ENCODE measurements at regions not wholly inside any gene's neighbourhood (a gene's known extent, or its start where the extent isn't known, plus 50 kb on each side); places are given as distances from the start of the nearest gene placed in this dataset.
"Not testable (repeated sequence)": the region's sequence is repeated elsewhere in the genome, so short reads cannot be mapped to it uniquely, and the experiment has no call there.

GRCh38 chr20:1814861-1815260 lies 80.3 kb upstream of the SIRPA start:
- intact Hi-C loops (cut with DNase I), result loop anchor here (5.0 kb wide), 1 partner anchor 77 kb away; no protein-coding TSS in a partner anchor
- not testable (repeated sequence) for DNase-seq (ENCODE audit: missing footprints); ATAC-seq

- intact Hi-C loops (cut with DNase I), result no loop called here
- DNase-seq (ENCODE audit: missing footprints) (no peak), ATAC-seq (no peak)
Observed at GRCh38 chr20:1813674-1814635, 81.3 kb upstream of the SIRPA start.

- intact Hi-C loops (cut with DNase I), result no loop called here
- DNase-seq (ENCODE audit: missing footprints) (peak; percentile 76), ATAC-seq (peak; percentile 40)
Observed at GRCh38 chr20:1813101-1813529, 82.1 kb upstream of the SIRPA start.

- ATAC-seq, result no peak
- intact Hi-C loops (cut with DNase I), result no loop called here
- no peak for DNase-seq (ENCODE audit: missing footprints)
Observed at GRCh38 chr20:1811621-1812498, 83.3 kb upstream of the SIRPA start.

- no peak for DNase-seq (ENCODE audit: missing footprints)
- ATAC-seq, result peak; percentile 42
- intact Hi-C loops (cut with DNase I), result no loop called here
Observed at GRCh38 chr20:1810926-1811620, 84.1 kb upstream of the SIRPA start.

GRCh38 chr20:1810572-1810925 lies 84.7 kb upstream of the SIRPA start:
- ATAC-seq (no peak), DNase-seq (ENCODE audit: missing footprints) (no peak)
- intact Hi-C loops (cut with DNase I), result no loop called here

- intact Hi-C loops (cut with DNase I), result loop anchor here (10.0 kb wide), 1 partner anchor 365 kb away; no protein-coding TSS in a partner anchor
- DNase-seq (ENCODE audit: missing footprints), result no peak
- ATAC-seq, result no peak
Observed at GRCh38 chr20:1809611-1810510, 85.3 kb upstream of the SIRPA start.

- no peak for ATAC-seq
Observed at GRCh38 chr20:1809131-1809572, 86.1 kb upstream of the SIRPA start.

GRCh38 chr20:1808101-1808500 lies 87.1 kb upstream of the SIRPA start:
- ATAC-seq, result no peak
- no peak for DNase-seq (ENCODE audit: missing footprints)
- intact Hi-C loops (cut with DNase I), result loop anchor here (10.0 kb wide), 1 partner anchor 367 kb away; no protein-coding TSS in a partner anchor

More at GRCh38 chr20:1809131-1809572, 86.1 kb upstream of the SIRPA start:
- intact Hi-C loops (cut with DNase I), result loop anchor here (10.0 kb wide), 1 partner anchor 366 kb away; no protein-coding TSS in a partner anchor
- DNase-seq (ENCODE audit: missing footprints), result no peak

- no peak for DNase-seq (ENCODE audit: missing footprints)
- intact Hi-C loops (cut with DNase I), result loop anchor here (10.0 kb wide), 1 partner anchor 367 kb away; no protein-coding TSS in a partner anchor
- ATAC-seq, result no peak
Observed at GRCh38 chr20:1807394-1807793, 87.8 kb upstream of the SIRPA start.

- intact Hi-C loops (cut with DNase I), result loop anchor here (10.0 kb wide), 1 partner anchor 368 kb away; no protein-coding TSS in a partner anchor
Observed at GRCh38 chr20:1806456-1806855, 88.8 kb upstream of the SIRPA start.

GRCh38 chr20:1805816-1806215 lies 89.4 kb upstream of the SIRPA start:
- DNase-seq (ENCODE audit: missing footprints) (no peak), ATAC-seq (no peak)
- intact Hi-C loops (cut with DNase I), result loop anchor here (10.0 kb wide), 1 partner anchor 369 kb away; no protein-coding TSS in a partner anchor

More at GRCh38 chr20:1806456-1806855, 88.8 kb upstream of the SIRPA start:
- ATAC-seq (no peak), DNase-seq (ENCODE audit: missing footprints) (no peak)

GRCh38 chr20:1805161-1805581 lies 90.0 kb upstream of the SIRPA start:
- ATAC-seq (no peak), DNase-seq (ENCODE audit: missing footprints) (no peak)
- intact Hi-C loops (cut with DNase I), result loop anchor here (10.0 kb wide), 1 partner anchor 370 kb away; no protein-coding TSS in a partner anchor

GRCh38 chr20:1804554-1804956 lies 90.7 kb upstream of the SIRPA start:
- intact Hi-C loops (cut with DNase I), result loop anchor here (5.0 to 10.0 kb wide), 2 partner anchors 128 to 370 kb away; no protein-coding TSS in a partner anchor
- no peak for ATAC-seq
- DNase-seq (ENCODE audit: missing footprints), result no peak

- intact Hi-C loops (cut with DNase I), result loop anchor here (2.0 to 10.0 kb wide), 4 partner anchors 77 to 371 kb away; partner anchors contain the start of gene SIRPA
- DNase-seq (ENCODE audit: missing footprints) (no peak), ATAC-seq (no peak)
Observed at GRCh38 chr20:1803932-1804501, 91.2 kb upstream of the SIRPA start.

GRCh38 chr20:1803061-1803931 lies 91.9 kb upstream of the SIRPA start:
- DNase-seq (ENCODE audit: missing footprints) (peak; percentile 92), ATAC-seq (peak; percentile 60)
- intact Hi-C loops (cut with DNase I), result loop anchor here (2.0 to 10.0 kb wide), 4 partner anchors 78 to 372 kb away; partner anchors contain the start of gene SIRPA

Data from Right ventricle myocardium inferior (tissue), 1 donor.